ENCODE measurements at regions not wholly inside any gene's neighbourhood (a gene's known extent, or its start where the extent isn't known, plus 50 kb on each side); places are given as distances from the start of the nearest gene placed in this dataset.

DNA sequence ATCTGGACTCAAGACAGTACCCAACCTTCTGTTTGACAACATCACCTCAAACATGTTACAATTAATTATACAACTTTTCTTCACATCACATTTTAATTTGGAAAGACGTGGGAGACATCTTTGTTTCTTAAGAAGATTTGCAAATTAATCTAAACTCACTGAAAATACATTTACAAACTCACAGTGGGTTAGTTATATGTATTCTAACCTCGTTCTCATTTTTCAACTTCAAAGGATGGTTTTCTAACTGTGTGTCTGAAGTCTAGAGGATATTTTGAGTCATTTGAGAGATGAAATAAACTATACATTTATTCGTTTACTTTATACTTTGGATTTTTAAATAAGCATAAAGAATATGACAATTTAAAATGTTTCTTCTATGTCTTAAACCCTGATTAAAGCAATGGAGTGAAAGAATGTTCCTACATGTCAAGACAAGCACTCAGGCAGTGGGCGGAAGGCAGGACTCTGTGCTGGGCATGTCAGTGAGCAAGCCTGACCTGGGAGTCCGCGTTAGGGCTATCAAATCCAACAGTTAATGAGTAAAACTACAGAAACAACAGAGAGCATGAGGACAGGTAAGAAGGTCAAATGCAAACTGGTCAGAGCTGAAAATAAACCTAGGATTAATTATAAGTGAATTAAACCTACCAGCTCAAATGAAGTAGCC lies 76.5 kb upstream of the CTTNBP2NL start:
- DNase-seq, result no peak

DNA sequence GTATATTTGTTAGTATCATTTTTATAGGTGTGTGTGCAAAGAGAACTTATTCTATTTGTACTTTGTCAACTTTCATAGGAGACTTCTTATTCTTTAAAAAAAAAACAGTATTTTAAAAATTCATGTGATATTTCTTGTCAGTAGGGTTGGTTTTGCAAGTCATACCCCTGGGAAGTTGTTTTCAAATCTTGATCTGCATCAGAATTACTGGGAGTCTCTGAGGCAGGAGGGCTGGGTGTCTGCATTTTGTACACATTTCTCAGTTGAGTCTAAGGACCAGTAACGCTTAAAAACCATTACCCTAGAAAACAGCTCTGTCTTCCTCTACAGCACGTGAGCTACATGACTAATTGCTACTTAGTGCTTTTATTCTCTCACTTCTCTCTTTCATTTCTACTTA lies 76.0 kb upstream of the CTTNBP2NL start:
- no peak for DNase-seq

GRCh38 chr1:112322018-112322417 lies 74.0 kb upstream of the CTTNBP2NL start:
- no peak for DNase-seq

DNA sequence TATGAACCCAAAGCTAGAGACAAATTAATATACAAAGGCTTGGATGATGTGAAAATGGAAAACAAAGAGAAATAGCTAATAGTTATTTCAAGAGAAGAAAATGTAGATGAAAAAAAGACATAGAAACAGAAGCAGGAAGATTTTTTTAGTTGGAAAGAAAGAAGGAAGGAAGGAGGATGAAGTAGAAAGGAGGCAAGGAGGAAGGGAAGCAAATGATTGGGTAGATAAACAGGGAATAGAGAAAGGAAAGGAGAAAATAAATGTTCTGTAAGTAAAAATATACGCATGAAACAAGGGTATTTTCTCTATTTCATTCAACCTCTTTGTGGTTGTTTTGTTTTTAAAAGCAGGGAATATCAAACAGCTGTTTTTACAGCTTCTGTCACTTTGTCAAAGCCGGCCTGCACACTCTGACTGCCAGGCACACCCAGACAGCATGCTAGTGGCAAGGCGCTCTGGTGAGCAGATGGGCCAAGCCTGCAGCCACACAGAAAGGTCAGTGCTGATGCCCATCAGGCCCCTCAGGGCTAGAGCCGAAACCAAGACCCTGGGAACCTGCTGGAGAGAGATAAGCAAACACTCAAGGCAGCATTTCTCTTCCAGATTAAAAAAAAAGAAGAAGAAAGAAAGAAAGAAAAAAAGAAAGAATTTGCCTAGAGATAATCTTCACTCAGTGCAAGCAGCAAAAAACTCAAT lies 72.9 kb upstream of the CTTNBP2NL start:
- DNase-seq, result no peak

GRCh38 chr1:112325504-112325903 lies 70.5 kb upstream of the CTTNBP2NL start:
- DNase-seq, result no peak

- no peak for DNase-seq
These were observed 67.4 kb upstream of the CTTNBP2NL start for GRCh38 chr1:112328600-112328999.

DNA sequence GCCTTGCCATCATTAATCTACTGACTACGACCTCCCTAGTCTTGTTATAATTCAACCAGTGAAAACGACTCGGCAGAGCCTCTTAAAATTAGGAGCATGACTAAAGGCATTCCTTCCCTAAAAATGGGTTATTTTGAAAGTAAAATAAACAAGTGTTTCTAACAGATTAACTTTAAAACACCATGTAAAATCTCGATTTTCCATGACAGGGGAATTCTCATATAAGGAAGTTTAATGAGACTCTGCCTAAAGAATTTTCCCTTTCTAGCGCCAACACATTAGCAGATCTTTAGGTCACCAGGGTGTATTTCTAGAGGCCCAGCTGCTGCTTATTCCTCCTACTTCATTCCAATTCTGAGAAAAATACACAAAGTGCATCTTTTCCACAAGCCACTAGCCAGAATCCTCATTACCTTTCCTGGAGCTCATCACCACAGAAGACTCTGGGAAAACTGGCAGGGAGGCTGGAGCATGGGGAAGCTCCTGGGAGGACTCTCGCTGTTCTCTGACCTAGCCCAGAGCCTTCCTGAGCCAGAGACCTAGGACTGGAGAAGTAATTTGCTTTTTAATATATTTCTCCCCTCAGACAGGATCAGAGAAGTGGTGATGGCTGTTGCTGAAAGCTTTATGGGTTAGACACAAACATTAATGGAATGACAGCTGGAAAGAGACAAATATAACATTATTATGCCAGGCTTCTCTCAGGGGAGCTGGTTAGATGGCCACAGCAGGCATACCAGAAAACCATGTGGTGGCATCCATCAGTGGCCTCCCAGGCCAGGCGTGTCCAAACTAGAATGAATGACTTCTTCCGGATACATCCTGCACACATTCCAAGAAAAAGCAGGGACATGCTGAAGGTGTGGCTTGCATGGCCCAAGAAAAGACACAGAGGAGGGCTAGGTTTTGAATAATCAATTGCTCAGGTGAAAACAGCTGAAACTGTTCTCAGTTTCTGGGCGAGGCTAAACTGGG lies 63.6 kb upstream of the CTTNBP2NL start:
- DNase-seq, result no peak

- DNase-seq, result no peak
These were observed 60.7 kb upstream of the CTTNBP2NL start for GRCh38 chr1:112335351-112335750.

GRCh38 chr1:112337028-112337531 lies 58.9 kb upstream of the CTTNBP2NL start:
- DNase-seq, result no peak

GRCh38 chr1:112341986-112342385 lies 54.0 kb upstream of the CTTNBP2NL start:
- DNase-seq, result no peak

GRCh38 chr1:112342558-112342957 lies 53.5 kb upstream of the CTTNBP2NL start:
- no peak for DNase-seq

DNA sequence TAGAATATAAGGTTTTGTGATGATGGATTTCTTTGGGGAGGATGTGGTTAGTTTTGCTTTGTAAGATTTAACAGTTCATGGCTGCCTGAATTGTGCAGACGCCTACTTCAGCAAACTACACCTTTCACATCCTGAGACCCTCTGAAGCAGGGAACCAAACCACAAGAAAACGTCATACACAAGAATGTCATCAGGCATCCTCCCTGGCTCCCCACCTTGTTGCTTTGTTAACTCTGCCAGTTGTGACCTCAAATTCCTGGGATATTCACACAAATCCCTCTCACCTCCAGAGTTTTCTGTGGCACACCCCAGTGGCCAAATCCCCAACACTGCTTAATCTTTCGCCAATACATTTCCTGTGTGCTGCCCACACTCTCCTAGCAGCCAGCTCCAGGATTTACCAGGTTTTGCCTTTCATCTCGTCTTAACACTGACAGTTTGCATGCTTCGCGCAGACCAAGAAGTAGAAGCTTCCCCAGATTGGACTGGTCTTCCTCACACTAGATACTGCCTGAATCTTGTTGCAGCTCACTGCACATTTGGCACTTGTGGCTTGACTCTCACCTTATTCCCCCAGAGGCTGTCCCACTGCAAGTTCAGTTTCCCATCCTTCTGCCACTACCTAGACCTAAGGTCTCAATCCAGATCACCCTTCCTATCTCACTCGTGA lies 51.1 kb upstream of the CTTNBP2NL start:
- DNase-seq, result no peak

All from right kidney (tissue), 1 donor.